PC-3 (cell line): ENCODE measurements at regions not wholly inside any gene's neighbourhood (a gene's known extent, or its start where the extent isn't known, plus 50 kb on each side); places are given as distances from the start of the nearest gene placed in this dataset.
"Not testable (repeated sequence)": the region's sequence is repeated elsewhere in the genome, so short reads cannot be mapped to it uniquely, and the experiment has no call there.

Experiments used
- CTCF ChIP-seq: fragments of 300-600 bp; sonication (generic); conservative IDR thresholded peaks from 2 replicates; pipeline ENCODE4 v1.5.1; 2017; ENCODE audit warnings: antibody characterized with exemption, low read depth, mild to moderate bottlenecking, low read length
- EZH2 ChIP-seq: fragments of 300-600 bp; sonication (generic); IDR thresholded peaks from one replicate; pipeline ENCODE4 v1.6.1; 2017; ENCODE audit warnings: antibody characterized with exemption, mild to moderate bottlenecking, low read length; ENCODE audit not compliant: unreplicated experiment

- not testable (repeated sequence) for TF ChIP-seq EZH2, CTCF
Measured at GRCh38 chr16:26508946-26509345, 557.8 kb upstream of the C16orf82 start.
